GM13977 (cell line): ENCODE measurements at regions not wholly inside any gene's neighbourhood (a gene's known extent, or its start where the extent isn't known, plus 50 kb on each side); places are given as distances from the start of the nearest gene placed in this dataset.

Source experiments
- DNase-seq: peaks from one replicate; pipeline ENCODE4 v3.0.0; 2012; ENCODE audit warnings: low spot score
- in situ Hi-C: fragments of 300-500 bp; cut with MboI; formaldehyde crosslinking; loops from one replicate; pipeline ENCODE4 v1.12.0; 2022; ENCODE audit warnings: low sequenced_read_pairs, low pct_unique_long_range_greater_than_20kb, mixed read lengths, inconsistent platforms; ENCODE audit not compliant: unreplicated experiment
- TF ChIP-seq, protein P1 (sequence below): IDR thresholded peaks from 2 replicates; pipeline ENCODE4 v1.5.1; 2012; ENCODE audit warnings: mild to moderate bottlenecking, control low read depth; ENCODE audit not compliant: insufficient read depth; ENCODE audit errors: extremely low read depth, missing control alignments

DNA sequence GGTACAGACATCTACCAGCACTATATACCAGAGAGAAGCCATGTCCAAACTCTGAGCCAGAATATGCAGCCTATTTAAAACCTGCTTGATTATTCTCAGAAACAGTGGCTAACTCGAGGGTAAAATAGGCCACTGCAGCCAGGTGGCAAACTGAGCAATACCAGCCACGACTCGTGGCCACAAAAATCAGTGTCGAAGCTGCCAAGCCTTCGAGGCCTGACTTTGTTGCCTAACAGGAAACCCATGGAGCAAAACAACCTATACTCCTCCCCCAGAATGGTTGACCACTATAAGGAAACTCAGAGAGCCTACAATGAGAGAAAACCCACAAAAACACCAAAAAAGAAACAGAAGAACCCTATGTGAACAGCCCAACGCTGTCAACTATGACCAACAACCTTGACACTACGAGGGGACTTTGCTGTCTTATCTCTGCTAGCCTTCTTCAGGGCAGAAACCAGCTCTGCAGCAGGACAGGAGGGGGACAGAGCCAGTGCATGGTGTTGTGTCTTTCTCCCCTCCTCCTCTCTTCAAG, 133.8 kb downstream of the TMEM174 start:
- DNase-seq, result no peak
- TF ChIP-seq, protein P1, sequence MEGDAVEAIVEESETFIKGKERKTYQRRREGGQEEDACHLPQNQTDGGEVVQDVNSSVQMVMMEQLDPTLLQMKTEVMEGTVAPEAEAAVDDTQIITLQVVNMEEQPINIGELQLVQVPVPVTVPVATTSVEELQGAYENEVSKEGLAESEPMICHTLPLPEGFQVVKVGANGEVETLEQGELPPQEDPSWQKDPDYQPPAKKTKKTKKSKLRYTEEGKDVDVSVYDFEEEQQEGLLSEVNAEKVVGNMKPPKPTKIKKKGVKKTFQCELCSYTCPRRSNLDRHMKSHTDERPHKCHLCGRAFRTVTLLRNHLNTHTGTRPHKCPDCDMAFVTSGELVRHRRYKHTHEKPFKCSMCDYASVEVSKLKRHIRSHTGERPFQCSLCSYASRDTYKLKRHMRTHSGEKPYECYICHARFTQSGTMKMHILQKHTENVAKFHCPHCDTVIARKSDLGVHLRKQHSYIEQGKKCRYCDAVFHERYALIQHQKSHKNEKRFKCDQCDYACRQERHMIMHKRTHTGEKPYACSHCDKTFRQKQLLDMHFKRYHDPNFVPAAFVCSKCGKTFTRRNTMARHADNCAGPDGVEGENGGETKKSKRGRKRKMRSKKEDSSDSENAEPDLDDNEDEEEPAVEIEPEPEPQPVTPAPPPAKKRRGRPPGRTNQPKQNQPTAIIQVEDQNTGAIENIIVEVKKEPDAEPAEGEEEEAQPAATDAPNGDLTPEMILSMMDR, result no peak
- in situ Hi-C loops, result loop anchor here (10.0 kb wide), 1 partner anchor 128 kb away; no protein-coding TSS in a partner anchor

DNA sequence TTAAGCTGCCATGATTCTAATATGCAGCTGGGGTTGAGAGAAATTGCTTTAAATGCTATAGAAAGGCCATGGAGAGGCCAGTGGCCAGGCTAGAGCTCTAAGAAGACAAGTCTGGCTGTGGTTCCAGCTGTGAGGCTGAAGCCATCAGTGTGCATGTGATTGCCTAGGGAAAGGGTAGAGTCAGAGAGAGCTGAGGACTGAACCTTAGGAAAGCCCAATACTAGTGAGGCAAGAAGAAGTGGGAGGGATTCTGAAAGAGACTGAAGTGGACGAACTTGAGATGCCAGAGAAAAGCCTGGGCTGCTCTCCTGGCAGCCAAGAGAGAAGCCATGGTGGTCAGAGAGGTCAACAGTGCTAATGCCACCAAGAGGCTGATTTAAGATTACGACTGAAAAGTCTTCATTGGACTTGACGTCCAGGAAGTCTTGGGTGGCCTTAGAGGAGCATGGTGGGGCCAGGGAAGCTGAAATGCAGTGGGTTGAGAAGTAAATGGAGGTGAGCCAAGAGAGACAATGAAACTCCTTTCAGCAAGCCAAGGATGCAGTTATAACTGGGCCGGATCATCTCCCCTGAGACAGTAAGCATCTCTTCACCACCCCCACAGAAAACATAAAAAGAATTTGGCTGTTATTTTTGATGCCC, 133.2 kb downstream of the TMEM174 start:
- TF ChIP-seq, protein P1, result no peak
- no peak for DNase-seq
- in situ Hi-C loops, result loop anchor here (10.0 kb wide), 1 partner anchor 129 kb away; no protein-coding TSS in a partner anchor

DNA sequence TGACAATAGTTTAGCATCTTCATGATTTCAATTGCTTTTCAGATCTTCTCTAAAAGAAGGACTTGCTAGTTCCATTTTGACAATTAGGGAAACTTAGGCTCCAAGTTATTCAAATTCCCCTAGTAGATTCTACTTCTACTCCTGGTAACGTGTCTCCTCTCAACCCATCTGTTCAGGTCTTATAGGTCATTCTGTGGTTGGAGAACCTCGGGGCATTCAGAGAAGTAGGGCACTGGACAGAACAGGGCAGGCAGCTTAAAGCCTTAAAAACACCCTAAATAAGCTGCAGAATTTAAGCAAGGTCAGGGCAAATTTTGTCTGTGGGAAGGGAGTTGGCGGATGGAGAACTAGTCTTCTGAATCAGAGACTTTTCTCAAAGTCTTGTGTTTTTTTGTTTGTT, 132.4 kb downstream of the TMEM174 start:
- TF ChIP-seq, protein P1, result no peak
- in situ Hi-C loops, result loop anchor here (10.0 kb wide), 1 partner anchor 129 kb away; no protein-coding TSS in a partner anchor
- DNase-seq, result no peak

DNA sequence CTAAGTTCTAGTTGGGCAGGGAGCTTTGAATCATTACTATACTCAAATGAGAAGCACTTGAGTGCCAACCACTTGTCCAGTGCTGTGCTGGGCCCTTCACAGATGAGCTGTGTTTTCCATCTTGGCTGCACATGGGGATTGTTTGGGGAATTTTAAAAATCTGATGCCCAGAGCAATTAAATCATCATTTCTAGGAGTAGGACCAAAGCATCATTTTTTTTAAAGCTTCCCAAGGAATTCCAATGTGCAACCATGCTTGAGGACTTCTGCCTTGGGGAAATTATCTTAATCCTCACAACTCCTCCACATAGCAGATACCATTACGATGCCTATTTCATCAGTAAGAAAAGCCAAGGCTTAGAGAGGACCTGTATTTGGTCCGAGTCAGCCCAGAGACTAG, 131.4 kb downstream of the TMEM174 start:
- TF ChIP-seq, protein P1, result no peak
- DNase-seq, result no peak

DNA sequence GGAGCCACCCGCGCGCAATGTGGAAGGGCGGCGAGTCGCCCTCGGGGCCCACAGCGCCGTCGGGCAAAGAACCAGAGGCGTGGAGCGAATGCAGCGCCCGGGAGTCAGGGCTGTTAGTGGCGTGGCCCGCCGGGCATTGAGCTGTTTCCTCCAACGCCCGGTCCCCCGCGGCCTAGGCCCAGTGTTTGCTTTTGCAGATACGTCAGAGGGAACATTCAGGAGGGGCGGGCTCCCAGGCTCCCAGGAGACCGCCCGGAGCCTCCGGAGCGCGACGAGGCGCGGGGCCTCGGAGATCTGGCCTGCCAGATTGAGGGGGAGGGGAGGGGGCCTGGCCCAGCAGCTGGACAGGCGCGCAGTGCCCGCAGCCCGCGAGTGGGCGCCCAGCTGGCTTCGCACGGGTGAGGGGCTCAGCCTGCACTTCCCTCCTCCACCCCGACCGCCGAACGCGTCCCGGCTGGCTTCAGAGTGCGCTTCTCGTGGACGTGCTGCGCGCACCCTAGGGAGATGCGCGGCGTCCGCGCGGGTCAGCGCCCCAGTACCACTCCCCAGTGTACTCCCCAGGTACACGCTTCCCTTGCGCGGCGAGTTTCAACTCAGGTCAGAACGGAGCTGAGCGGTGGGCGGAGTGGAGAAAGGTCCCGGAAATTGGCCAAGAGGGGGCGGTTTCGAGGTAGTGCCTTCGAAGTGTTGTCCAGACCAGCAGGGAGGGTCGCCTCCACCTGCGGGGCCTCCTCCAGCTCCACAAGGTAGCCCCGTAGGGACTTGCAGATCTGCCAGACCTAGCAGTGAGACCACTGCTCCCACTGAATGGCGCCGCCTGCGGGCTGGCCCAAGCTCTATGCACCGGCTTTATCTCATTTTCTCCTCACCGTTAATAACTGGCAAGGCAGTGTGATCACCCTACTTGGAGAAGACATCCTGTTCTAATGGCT, 130.4 kb downstream of the TMEM174 start:
- no peak for DNase-seq
- TF ChIP-seq, protein P1, result no peak
- in situ Hi-C loops, result loop anchor here (10.0 kb wide), 1 partner anchor 131 kb away; no protein-coding TSS in a partner anchor

More for the DNA sequence above, 131.4 kb downstream of the TMEM174 start:
- in situ Hi-C loops, result loop anchor here (10.0 kb wide), 1 partner anchor 130 kb away; no protein-coding TSS in a partner anchor

DNA sequence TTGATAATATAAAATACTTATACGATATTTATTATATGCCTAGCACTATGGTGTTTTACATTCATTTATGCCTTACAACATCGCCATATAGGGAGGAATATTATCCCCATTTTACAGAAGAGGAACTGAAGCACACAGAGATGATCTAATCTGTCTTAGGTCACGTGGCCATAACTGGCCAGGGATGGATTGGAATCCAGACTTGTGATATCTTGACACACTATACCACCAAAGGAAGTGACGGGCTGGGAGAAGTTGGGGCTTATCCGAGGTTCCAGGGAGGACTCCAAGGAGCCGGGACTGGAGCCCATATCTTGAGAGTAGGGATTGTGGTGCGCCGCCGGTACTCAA, 129.8 kb downstream of the TMEM174 start:
- TF ChIP-seq, protein P1, result no peak
- in situ Hi-C loops, result loop anchor here (10.0 kb wide), 1 partner anchor 132 kb away; no protein-coding TSS in a partner anchor
- peak; percentile 32 for DNase-seq
